Bronchial epithelial cell (primary cell): ENCODE measurements at regions not wholly inside any gene's neighbourhood (a gene's known extent, or its start where the extent isn't known, plus 50 kb on each side); places are given as distances from the start of the nearest gene placed in this dataset.
"Not testable (repeated sequence)": the region's sequence is repeated elsewhere in the genome, so short reads cannot be mapped to it uniquely, and the experiment has no call there.

Experiments used
- DNase-seq: peaks from one replicate; pipeline ENCODE4 v3.0.0-alpha.2; 2010; ENCODE audit warnings: low read depth
- FAIRE-seq: peaks from 2 replicates; lab custom pipeline; 2011; peaks lifted over from hg19 to GRCh38; lab: Jason Lieb, UNC
- H3K27me3 ChIP-seq: 2 replicates; pipeline ENCODE4 v1.5.1; 2011; ENCODE audit warnings: low read length; ENCODE audit not compliant: control insufficient read depth, insufficient read depth
- H3K36me3 ChIP-seq: 2 replicates; pipeline ENCODE4 v1.5.1; 2011; ENCODE audit warnings: low read length; ENCODE audit not compliant: control insufficient read depth, insufficient read depth
- H3K4me3 ChIP-seq: 2 replicates; pipeline ENCODE4 v1.5.1; 2011; ENCODE audit warnings: mild to moderate bottlenecking, low read depth, low read length, control low read depth
- TF ChIP-seq, protein P1 (sequence below): IDR thresholded peaks from 2 replicates; pipeline ENCODE4 v1.5.1; 2011; ENCODE audit warnings: mild to moderate bottlenecking, moderate library complexity, low read length, control low read depth, inconsistent platforms; ENCODE audit not compliant: insufficient read depth, severe bottlenecking

DNA sequence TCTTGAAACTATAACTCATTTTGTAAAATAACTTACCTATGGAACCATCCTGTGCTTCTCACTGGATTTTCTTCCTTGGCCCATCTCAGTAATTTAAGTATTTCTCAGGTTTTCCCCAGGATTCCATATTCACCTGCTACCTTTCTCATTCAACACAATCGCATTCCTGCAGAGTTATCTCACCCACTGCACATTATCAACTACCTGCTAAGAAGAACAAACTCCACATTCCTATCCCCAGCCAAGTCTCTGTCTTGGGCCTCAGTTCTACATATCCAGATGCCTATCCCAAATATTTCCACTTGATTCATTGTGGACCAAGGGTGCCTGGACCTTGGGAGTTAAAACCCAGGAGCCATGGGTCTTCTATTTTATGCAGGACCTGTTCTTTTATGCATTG lies 60.2 kb upstream of the KCNQ5 start:
- FAIRE-seq (no peak), DNase-seq (no peak)
- no peaks in the 10 kb centered on the region for H3K36me3 ChIP-seq
- H3K27me3 ChIP-seq = no peaks in the 10 kb centered on the region
- no peak overlapping the region for H3K4me3 ChIP-seq
- TF ChIP-seq, protein P1, sequence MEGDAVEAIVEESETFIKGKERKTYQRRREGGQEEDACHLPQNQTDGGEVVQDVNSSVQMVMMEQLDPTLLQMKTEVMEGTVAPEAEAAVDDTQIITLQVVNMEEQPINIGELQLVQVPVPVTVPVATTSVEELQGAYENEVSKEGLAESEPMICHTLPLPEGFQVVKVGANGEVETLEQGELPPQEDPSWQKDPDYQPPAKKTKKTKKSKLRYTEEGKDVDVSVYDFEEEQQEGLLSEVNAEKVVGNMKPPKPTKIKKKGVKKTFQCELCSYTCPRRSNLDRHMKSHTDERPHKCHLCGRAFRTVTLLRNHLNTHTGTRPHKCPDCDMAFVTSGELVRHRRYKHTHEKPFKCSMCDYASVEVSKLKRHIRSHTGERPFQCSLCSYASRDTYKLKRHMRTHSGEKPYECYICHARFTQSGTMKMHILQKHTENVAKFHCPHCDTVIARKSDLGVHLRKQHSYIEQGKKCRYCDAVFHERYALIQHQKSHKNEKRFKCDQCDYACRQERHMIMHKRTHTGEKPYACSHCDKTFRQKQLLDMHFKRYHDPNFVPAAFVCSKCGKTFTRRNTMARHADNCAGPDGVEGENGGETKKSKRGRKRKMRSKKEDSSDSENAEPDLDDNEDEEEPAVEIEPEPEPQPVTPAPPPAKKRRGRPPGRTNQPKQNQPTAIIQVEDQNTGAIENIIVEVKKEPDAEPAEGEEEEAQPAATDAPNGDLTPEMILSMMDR = no peak

DNA sequence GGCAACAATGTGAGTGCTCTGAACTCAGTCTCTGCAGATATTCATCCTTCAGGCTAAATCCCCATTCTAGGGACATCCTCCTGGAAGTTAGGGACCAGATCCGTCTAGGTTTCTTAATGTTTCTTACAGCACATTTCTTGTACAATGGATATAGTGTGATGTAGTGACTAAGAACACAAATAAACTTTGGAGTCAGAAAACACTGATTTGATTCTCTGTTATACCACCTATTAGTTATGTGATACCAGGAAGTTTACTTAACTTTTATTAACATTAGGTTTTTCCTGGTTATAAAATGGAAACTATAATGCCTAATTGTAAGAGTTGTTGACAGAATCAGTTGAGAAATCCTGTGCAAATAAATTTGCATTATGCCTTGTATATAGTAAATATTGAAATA lies 57.6 kb upstream of the KCNQ5 start:
- TF ChIP-seq, protein P1 = no peak
- Histone ChIP-seq H3K4me3 (no peak overlapping the region), H3K36me3 (no peaks in the 10 kb centered on the region), H3K27me3 (no peaks in the 10 kb centered on the region)
- no peak for FAIRE-seq
- DNase-seq = no peak

DNA sequence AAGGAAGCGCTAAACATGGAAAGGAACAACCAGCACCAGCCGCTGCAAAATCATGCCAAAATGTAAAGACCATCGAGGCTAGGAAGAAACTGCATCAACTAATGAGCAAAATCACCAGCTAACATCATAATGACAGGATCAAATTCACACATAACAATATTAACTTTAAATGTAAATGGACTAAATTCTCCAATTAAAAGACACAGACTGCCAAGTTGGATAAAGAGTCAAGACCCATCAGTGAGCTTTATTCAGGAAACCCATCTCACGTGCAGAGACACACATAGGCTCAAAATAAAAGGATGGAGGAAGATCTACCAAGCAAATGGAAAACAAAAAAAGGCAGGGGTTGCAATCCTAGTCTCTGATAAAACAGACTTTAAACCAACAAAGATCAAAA lies 49.9 kb upstream of the KCNQ5 start:
- DNase-seq, H3K36me3 ChIP-seq, FAIRE-seq, H3K27me3 ChIP-seq, H3K4me3 ChIP-seq: not testable (repeated sequence)
